Left renal cortex interstitium (tissue), 4 donors: ENCODE measurements at regions not wholly inside any gene's neighbourhood (a gene's known extent, or its start where the extent isn't known, plus 50 kb on each side); places are given as distances from the start of the nearest gene placed in this dataset.

Experiments
- DNase-seq, 4 donors: peaks; one replicate each; pipeline ENCODE4 v3.0.0-alpha.2; 2013; ENCODE audit warnings: low read depth in 4 of 4, low spot score in 2 of 4, missing footprints in 1 of 4

DNA sequence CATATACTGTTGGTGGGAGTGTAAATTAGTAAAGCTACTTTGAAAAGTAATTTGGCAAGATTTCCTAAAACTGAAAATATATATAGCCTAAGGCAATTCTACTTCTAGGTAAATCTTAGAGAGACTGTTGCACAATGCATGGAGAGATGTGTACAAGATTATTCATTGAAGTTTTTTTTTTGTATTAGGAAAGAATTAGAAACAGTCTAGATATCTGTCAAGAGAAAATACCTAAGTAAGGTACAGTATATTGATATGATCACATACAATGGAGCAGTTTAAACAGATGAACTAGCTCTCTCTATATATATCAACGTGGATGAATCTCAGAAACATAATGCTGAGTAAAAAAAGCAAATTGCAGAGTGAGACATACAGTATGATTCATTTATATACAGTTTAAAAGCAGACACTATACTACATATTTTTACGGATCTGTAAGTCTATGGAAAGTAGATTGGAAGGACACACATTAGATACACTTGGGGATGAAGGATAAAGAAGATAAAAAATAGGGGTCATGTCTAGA, 59.3 kb upstream of the ACVR1 start:
- no peak for DNase-seq

DNA sequence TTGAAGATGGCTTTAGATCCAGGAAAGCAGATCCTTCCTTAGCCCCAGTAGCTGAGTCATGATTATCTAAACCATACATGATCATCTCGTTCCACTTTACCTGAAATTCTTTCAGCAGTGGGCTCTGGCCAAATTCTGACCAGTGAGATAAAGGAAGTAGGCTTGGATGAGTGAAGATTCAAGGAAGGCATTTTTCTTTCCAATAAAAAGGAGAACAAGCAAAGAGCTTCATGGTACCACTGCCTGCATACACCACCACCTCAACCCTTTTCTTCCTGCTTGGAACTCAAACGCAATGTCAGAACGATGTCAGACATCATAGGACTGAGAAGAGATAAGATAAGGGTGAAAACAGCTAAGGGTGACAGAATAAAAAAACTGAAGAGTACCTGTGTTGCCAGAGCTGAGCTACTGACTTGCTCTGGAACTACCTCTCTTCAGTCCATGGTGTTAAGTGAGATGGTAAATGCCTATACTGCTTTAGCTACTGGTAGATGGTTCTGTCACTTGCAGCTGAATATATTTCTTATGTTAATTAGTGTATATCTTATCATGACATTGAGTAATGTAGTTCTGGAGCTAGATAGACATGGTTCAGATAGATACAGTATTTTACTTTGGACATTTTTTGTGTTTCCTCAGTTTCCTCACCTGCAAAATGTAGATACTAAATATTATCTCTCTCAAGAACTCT, 58.7 kb upstream of the ACVR1 start:
- no peak for DNase-seq

DNA sequence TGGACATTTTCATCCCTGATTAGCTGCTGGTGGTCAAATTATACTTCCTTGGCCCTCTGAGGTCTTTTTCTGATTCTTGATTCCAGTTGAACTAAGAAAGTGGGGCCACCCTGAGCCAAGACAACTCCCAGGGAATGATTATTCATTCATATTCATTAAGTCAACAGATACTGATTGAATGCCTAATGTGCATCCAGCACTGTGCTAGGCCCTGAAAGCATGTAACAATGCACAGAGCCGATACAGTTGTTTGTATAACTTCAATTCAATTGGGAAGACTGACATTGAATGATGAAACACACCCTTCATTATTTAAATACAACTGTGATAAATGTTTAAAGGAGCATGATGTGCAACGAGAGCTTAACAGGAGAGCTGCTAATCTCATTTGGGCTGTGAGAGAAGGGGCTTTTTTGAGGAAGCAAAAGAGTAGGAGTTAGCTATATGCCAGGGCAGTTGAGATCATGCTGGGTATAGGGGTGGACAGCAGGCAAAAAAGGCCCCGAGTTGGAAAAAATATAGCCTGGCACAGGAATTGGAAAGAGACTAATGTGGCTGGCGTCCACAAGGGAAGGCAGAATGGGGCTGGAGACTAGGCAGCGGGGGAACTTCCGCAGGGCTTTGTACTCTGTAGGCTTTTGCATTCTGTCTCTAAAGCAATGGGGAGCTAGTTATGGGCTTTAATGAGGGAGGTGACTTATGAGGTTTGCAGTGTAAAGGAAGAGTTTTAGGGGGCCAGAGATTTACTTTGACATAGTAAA, 57.2 kb upstream of the ACVR1 start:
- no peak for DNase-seq

DNA sequence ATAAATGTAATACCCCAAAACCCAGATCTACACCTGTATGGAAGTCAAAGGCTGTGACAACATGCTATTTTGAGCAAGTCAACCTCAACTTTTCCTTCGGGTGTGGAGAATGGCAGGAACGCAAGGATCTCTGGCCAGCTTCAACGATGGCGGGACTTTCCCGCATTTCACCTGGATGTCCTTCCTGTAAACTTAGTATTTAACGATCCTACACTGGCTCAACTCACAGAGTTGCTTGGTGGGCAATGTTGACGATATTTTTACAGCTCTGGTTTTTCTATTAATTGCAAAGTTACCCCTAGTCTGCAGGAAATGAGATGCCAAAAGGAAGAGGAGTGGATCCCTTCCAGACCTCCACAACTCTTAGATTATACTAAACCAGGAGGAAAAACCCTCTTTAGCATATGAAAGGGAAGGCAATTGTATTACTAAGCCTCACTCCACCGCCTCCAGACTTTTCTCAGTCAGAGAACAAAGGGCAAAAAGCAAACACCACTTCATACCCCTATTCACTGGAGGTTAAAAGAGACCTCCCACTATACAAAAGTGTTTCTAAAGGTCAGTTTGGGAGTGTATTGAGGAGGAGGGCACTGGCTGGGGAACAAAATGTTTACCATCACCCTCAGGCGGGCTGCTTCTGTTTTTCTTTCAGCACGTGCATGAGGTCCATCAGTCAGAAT, 56.5 kb upstream of the ACVR1 start:
- peak in 1 of 4 donors; percentile 9 for DNase-seq

DNA sequence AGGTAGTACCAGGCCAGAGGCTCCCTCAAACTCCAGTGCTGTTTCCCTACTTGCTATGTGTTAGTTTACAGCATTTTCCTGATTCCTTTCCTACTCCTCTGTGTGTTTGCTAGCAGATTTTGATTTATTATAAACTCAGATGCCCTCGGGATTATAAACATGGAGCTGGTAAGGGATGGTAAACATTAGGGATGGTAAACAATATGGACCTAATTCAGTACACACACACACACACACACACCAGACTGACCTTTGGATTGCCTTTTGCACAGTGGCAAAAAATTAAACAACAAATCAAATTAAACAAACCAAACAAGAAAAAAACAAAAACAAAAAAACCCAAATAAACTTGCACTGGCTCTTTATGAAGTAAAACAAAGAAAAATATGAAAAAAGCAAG, 55.4 kb upstream of the ACVR1 start:
- DNase-seq = no peak

DNA sequence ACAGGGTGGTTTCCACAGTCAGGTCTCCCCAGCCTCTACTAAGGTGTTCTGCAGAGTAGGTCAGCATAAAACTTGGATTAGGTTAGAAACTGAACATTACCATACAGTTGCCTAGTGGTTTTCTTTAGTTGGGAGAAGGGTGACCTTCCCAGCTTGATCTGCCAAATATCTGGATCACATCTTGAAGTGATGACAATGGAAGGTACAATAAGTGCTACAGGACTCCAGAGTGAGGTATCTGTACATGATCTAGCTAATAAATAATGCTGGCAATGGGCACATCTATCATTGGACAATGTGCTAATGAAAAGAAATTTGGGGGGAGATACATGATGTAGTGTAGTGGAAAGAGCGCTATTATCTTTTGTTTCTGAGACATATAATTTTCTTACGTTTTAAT, 54.6 kb upstream of the ACVR1 start:
- no peak for DNase-seq

DNA sequence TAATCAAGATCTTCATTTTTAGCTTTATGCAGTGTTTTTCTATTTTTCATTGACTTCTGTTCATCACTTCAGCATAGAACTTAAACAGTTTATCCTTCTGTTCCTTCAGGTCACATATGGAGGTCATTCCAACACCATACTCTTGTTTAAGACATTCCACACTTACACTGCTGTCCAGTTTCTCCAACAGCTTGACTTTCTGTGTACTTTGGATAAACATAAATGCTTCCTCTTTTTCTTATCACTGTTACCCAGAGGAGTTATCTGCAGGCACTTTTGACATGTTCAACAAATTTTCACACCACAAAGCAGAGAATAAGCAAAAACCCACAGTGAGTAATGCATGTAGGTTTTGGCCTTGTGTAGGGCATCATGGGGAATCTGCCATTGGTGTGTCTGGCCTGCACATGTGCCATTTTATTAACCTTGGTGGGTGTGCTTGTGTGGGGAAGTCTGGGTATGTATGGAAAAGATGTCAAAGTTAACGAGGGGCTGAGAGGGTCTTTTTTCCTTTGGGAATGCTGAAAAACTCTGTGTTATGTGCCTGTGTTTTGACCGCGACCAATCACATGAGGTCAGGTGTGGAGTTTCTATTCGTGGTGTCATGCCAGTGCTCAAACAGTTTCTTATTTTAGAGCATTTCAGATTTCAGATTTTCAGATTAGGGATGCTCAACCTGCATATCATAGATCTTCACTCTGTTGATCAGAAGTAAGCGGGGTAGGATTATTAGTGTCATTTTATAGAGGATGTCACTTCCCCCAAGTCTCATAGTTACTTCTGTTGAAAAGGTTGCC, 53.9 kb upstream of the ACVR1 start:
- DNase-seq = no peak

DNA sequence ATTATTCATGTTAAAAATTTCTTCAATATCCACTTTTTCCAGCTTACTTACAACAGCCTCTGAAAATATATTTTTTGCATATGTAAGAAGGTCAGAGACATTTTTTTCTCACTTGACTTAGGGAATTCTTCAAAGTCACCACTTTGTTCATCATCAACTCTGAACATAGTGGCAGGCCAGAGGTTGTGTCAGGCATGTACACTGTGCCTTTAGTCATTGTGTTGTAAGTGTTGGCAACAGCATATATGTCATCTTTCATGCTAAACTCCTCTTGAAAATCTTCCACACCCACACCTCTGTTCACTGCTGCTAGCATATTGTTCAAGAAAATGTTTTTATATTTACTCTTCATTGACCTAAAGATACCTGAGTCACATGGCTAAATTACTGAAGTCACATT, 52.2 kb upstream of the ACVR1 start:
- DNase-seq = no peak

DNA sequence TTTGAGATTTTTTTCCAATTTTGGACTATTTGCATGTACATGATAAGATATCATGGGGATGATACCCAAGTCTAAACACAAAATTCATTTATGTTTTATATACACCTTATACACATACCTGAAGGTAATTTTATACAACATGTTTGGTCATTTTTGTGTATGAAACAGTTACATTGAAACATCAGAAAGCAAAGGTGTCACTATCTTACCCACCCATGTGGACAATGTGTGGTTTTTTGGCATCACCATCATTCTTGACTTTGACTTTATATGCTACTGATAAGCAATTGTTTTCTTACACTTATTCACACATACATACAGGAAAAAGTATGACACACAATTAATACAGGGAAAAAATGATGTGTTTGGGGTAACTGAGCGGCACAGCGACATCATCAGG, 51.0 kb upstream of the ACVR1 start:
- DNase-seq = no peak
